Activated T-cell treated with anti-CD3 and anti-CD28 coated beads, Interleukin-2, amount 50 U/mL, for 4 hours (primary cell): ENCODE measurements at regions not wholly inside any gene's neighbourhood (a gene's known extent, or its start where the extent isn't known, plus 50 kb on each side); places are given as distances from the start of the nearest gene placed in this dataset.
"Not testable (repeated sequence)": the region's sequence is repeated elsewhere in the genome, so short reads cannot be mapped to it uniquely, and the experiment has no call there.

Experiments
- ATAC-seq, 2 donors: fragments of 200-7000 bp; cut with Tn5 transposase; one replicate each; pipeline ENCODE4 v1.10.0; 2021
- DNase-seq: peaks from one replicate; pipeline ENCODE4 v3.0.0-alpha.2; 2020
- H3K27me3 Mint-ChIP-seq: one replicate; pipeline ENCODE4 v1.8.0; 2021; ENCODE audit warnings: low read depth, mixed read lengths
- H3K36me3 Mint-ChIP-seq: one replicate; pipeline ENCODE4 v1.8.0; 2022; ENCODE audit warnings: mixed read lengths; ENCODE audit not compliant: insufficient read depth
- H3K4me1 Mint-ChIP-seq: one replicate; pipeline ENCODE4 v1.8.0; 2021; ENCODE audit warnings: low read depth, mixed read lengths
- H3K4me3 Mint-ChIP-seq: one replicate; pipeline ENCODE4 v1.8.0; 2021; ENCODE audit warnings: mild to moderate bottlenecking, moderate library complexity, mixed read lengths
- H3K9me3 Mint-ChIP-seq: one replicate; pipeline ENCODE4 v1.8.0; 2021; ENCODE audit warnings: mixed read lengths

DNA sequence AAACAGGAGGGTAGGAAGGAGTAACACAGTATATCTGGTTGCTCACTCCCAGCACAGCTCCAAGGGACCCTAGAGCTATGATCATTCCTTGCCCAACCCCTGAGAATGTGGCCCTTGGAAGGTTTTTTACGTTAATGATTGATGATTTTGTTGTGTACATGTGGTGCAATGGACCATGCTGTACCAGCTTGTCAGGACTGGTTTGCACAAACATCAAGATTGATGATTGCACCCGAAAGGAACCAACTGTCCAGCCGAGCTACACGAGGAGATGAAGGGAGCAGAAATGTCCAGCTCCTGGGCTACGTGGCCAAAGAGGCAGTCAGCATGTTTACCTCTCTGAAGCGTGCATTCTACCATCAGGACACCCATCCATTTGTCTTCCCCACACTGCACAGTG lies 83.2 kb upstream of the USP9X start:
- DNase-seq (no peak), ATAC-seq (no peak)
- Mint-ChIP-seq H3K4me3 (no peak overlapping the region), H3K4me1 (peaks cover 2% of the 10 kb centered on the region), H3K36me3 (no peaks in the 10 kb centered on the region), H3K9me3 (no peaks in the 10 kb centered on the region), H3K27me3 (no peaks in the 10 kb centered on the region)

DNA sequence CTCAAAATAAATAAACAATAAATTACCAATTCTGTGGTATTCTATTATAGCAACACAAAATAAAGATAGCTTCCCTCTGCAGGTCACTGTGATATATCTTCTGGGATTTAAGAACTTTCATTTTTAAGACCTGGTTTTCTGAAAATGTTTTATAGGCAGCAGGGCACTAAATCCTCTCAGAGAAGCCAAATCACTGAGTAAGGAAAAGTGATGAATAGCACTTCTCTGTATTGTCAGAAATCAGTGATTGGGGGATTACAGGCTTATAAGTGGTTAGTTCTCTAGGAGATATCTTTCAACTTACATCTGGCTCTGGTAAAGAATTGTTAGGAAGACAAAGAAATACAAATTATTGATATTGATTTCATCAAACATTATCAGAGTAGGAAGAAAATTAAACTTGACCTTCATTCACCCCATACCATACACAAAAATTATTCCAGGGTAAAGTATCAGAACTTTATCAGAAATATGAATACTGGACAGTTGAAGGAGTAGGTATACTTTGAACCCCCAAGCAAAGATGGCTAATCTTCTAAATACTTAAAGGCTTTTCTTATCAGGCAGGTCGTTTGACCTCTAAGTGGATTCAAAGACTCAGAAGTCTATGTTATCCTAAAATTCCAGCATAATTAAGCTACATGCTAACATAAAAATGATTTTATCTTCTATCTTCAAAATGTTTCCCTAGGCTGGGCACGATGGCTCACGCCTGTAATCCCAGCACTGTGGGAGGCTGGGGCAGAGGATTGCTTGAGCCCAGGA lies 81.6 kb upstream of the USP9X start:
- no peaks in the 10 kb centered on the region for H3K36me3 Mint-ChIP-seq
- DNase-seq (no peak), ATAC-seq (no peak)
- no peaks in the 10 kb centered on the region for H3K9me3 Mint-ChIP-seq
- peaks cover 2% of the 10 kb centered on the region for H3K4me1 Mint-ChIP-seq
- H3K4me3 Mint-ChIP-seq, result no peak overlapping the region
- H3K27me3 Mint-ChIP-seq, result no peaks in the 10 kb centered on the region

DNA sequence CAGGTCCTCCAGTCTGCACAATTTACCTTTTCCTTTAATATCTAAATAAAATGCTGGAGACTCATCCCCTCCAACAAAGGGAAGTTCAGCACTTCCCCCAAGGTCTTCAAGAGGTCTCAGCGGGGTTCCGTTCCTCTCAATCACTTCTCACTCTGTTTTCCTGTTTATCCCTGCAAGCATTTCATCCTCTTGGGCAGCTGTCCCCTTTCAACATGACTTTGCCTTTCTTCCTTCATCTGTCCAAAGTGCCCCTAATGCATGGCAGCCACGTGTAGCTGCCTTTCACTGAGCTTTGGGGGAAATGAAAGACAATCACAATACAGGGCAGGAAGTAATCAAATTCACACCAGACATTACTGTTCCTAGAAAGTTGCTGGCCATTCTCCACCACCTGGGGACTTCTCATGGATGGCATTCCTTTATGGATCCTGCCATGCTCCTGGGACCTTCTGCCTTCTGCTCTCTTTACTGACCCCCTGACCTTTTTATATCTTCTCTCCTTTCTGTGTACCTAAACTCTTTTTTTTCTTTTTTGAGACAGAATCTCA lies 79.7 kb upstream of the USP9X start:
- Mint-ChIP-seq H3K36me3 (no peaks in the 10 kb centered on the region), H3K27me3 (no peaks in the 10 kb centered on the region), H3K4me1 (peaks cover 8% of the 10 kb centered on the region), H3K4me3 (no peak overlapping the region), H3K9me3 (no peaks in the 10 kb centered on the region)
- DNase-seq, result no peak
- ATAC-seq, result no peak

DNA sequence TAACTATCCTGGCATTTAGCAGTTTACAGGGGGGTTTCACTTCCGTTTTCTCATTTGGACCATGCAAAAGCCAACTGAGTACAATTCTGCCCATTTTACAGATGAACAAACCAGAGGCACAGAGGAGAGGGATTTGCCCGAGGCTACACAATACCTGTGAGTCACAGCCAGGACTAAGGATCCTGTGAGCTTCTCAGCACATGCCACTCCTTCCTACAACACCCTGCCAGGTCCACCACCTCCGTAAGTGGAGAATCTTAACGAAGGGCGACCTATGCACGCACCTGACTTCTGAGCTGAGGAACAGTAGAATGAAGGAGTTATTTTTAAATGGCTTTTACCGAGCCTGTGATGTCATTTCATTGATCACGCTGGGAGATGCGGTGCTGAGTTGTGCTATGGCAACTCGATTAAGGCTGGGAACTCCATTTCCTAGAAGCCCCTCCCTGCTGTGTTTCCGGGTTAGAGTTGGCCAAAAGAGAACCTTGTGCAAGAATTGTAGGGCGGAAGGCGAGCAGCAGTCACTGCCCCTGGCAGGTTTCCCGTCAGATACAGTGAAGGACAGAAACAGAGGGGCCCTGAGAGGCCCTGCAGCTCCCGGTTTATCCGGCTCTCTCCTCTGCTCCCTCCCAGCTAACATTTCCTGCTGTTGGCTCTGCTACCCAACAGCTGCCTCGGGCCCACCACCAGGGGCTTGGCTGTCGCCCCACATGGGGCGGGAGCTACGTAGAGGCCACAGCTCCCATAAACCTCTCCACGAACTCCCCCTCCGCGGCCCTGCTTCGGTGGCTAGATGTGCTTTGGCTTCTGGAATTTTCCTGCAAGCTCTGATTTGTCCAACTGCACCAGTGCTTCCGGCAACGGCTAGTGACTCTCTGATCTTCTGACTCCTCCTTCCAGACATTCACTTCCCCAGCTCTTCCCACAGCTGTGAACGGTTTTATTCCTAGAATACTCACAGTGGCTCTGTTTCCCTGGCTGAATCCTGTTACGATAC lies 75.1 kb upstream of the USP9X start:
- ATAC-seq (peak; percentile 64 to 76), DNase-seq (peak; percentile 24)
- Mint-ChIP-seq H3K27me3 (no peaks in the 10 kb centered on the region), H3K9me3 (no peaks in the 10 kb centered on the region), H3K4me3 (peak overlapping the region; percentile 56), H3K4me1 (peaks cover 14% of the 10 kb centered on the region), H3K36me3 (no peaks in the 10 kb centered on the region)

DNA sequence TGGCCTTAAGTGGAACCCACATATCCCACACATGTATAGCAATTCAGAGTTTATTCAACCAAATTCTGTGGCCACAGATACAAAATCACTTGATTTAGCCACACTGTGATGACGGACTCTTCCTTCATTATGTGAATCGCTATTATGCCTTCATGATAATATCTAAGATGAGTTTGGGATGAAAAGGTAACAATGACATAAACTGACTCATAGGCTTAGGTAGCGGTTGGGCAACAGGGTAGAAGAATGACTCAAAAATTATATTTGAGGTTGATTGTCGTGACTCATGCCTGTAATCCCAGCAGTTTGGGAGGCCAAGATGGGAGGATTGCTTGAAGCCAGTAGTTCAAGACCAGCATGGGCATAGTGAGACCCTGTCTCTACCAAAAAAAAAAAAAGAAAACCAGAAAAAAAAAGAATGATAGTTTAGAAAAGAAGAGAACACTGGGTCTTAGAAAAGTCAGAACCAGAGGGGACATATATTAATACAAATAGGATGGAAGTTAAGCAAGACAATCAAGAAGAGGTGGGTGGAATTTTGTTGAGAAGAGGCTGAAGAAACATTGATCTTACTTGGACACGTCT lies 70.4 kb upstream of the USP9X start:
- H3K27me3 Mint-ChIP-seq, result no peaks in the 10 kb centered on the region
- peaks cover 10% of the 10 kb centered on the region for H3K4me1 Mint-ChIP-seq
- H3K36me3 Mint-ChIP-seq, result no peaks in the 10 kb centered on the region
- no peak overlapping the region for H3K4me3 Mint-ChIP-seq
- no peak for DNase-seq
- ATAC-seq, result peak; percentile 51 to 68
- no peaks in the 10 kb centered on the region for H3K9me3 Mint-ChIP-seq

DNA sequence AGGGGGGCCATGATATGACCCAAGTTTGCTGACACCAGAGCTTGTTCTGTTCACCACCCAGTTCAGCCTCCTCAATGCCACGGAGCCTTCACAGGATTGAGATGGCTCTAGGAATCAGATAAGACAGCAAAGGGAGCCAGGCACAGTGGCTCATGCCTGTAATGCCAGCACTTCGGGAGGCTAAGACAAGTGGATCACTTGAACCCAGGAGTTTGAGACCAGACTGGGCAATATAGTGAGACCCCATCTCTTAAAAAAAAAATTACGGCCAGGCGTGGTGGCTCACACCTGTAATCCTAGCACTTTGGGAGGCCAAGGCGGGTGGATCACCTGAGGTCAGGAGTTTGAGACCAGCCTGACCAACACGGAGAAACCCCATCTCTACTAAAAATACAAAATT lies 67.5 kb upstream of the USP9X start:
- H3K36me3 Mint-ChIP-seq, H3K9me3 Mint-ChIP-seq, H3K27me3 Mint-ChIP-seq, DNase-seq, ATAC-seq, H3K4me3 Mint-ChIP-seq, H3K4me1 Mint-ChIP-seq: not testable (repeated sequence)

DNA sequence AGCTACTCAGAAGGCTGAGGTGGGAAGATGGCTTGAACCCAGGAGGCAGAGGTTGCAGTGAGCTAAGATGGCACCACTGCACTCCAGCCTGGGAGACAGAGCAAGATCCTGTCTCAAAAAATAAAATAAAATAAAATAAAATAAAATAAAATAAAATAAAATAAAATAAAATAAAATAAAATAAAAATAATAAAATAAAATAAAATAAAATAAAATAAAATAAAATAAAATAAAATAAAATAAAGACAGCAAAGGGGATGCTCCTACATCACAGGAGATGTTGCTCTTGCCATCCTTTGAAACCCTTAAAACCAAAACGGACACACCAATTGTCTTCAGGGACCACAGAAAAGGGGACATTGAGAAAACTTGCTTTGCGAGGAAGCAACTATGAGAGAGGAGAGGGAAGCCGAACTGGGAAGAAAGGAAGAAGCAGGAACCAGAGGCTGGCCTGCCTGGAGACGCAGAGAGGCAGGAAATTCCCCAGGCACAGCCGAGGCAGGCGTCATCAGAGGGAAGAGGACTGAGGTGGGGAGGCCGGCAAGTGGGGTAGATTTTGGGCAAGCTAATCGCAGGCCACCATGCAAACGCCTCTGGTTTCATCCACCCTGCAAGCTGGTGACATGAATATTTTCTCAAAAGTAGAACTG lies 66.7 kb upstream of the USP9X start:
- not testable (repeated sequence) for H3K9me3 Mint-ChIP-seq, H3K27me3 Mint-ChIP-seq, H3K4me1 Mint-ChIP-seq, H3K4me3 Mint-ChIP-seq, ATAC-seq, H3K36me3 Mint-ChIP-seq, DNase-seq

DNA sequence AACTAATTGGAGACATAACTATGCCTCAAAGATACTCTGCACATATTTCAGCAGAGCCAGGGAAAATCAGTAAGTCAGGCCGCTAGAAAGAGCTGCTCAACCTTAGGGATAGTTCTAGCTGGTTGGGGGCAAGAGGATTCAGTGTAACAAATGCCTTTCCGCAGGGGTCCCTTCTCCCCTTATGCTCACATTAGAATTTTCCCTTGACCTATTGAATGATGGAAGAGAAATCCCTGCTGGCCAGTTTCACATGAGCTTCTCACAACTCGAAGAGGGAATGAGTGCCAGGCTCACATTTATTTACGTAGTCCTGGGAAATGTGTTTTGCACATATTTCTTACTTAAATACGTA lies 66.2 kb upstream of the USP9X start:
- Mint-ChIP-seq H3K36me3 (no peaks in the 10 kb centered on the region), H3K27me3 (no peaks in the 10 kb centered on the region), H3K9me3 (no peaks in the 10 kb centered on the region), H3K4me3 (no peak overlapping the region), H3K4me1 (peaks cover 3% of the 10 kb centered on the region)
- DNase-seq (no peak), ATAC-seq (no peak)

DNA sequence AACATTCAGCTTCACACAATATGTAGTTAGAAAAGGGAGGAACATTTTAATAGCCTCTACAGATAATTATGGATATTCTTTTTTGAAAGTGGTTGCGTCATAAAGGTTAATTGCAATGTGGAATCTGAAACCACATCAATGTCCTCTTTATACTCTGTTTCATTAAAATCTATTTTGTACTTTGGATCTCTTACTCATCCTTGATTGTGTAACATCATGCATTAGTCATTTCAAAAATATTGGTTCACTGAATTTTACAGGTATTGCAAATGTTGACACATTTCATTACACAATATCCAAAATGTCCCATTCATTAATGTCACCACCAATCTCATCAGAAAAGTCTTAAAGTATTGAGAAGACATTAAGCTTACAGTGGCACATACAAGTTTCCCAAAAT lies 62.7 kb upstream of the USP9X start:
- DNase-seq, result no peak
- Mint-ChIP-seq H3K27me3 (no peaks in the 10 kb centered on the region), H3K36me3 (no peaks in the 10 kb centered on the region), H3K4me3 (no peak overlapping the region), H3K9me3 (no peaks in the 10 kb centered on the region), H3K4me1 (no peaks in the 10 kb centered on the region)
- ATAC-seq, result no peak

DNA sequence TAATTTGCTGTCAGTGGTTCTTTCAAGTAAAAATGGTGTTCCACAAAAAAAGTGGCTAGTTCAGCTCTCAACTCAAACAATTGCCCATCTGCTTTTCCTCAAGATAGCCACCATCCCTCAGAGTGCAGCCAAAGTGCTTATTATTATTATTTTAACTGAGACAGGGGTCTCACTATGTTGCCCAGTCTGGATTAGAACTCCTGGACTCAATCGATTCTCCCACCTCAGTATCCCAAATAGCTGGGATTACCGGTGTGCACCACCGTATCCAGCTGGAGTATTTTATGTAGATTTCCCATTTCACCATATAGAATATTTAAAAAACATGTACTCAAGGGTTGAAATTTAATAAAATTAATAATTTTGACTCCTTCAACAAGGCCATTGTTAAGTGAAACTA lies 62.1 kb upstream of the USP9X start:
- Mint-ChIP-seq H3K4me3 (no peak overlapping the region), H3K9me3 (no peaks in the 10 kb centered on the region), H3K27me3 (no peaks in the 10 kb centered on the region), H3K4me1 (no peaks in the 10 kb centered on the region), H3K36me3 (no peaks in the 10 kb centered on the region)
- DNase-seq (no peak), ATAC-seq (no peak)

DNA sequence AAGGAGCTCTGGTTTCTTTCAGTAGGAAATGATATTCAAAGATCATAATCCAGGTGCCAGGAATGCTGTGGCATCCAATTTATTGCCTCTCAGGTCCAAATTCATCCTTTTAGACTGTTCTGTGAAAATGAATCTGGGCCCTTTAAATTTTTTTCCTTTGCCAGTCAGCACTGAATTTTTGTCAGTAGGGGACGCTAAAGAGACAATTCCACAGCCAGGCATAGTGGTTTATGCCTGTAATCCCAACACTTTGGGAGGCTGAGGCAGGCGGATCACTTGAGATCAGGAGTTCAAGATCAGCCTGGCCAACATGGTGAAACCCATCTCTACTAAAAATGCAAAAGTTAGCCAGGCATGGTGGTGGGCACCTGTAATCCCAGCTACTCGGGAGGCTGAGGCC lies 60.9 kb upstream of the USP9X start:
- H3K27me3 Mint-ChIP-seq, DNase-seq, H3K9me3 Mint-ChIP-seq, H3K36me3 Mint-ChIP-seq, H3K4me3 Mint-ChIP-seq, ATAC-seq, H3K4me1 Mint-ChIP-seq: not testable (repeated sequence)

DNA sequence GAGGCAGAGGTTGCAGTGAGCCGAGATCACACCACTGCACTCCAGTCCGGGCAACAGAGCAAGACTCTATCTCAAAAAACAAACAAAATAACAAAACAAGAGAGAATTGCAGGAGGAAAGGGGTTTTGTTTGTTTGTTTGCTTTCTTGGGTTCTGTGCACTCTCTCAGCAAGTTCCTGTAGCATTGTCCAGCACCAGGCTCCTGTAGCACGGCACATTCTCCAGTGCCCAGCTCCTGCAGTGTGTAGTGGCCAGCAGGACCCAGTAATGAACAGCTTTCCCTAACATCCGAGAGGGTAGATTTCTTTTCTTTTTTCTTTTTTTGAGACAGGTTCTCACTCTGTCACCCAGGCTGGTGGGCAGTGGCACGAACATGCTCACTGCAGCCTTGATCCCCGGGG lies 60.5 kb upstream of the USP9X start:
- no peak overlapping the region for H3K4me3 Mint-ChIP-seq
- H3K9me3 Mint-ChIP-seq, result no peaks in the 10 kb centered on the region
- H3K4me1 Mint-ChIP-seq, result no peaks in the 10 kb centered on the region
- DNase-seq (no peak), ATAC-seq (no peak)
- no peaks in the 10 kb centered on the region for H3K36me3 Mint-ChIP-seq
- H3K27me3 Mint-ChIP-seq, result no peaks in the 10 kb centered on the region

DNA sequence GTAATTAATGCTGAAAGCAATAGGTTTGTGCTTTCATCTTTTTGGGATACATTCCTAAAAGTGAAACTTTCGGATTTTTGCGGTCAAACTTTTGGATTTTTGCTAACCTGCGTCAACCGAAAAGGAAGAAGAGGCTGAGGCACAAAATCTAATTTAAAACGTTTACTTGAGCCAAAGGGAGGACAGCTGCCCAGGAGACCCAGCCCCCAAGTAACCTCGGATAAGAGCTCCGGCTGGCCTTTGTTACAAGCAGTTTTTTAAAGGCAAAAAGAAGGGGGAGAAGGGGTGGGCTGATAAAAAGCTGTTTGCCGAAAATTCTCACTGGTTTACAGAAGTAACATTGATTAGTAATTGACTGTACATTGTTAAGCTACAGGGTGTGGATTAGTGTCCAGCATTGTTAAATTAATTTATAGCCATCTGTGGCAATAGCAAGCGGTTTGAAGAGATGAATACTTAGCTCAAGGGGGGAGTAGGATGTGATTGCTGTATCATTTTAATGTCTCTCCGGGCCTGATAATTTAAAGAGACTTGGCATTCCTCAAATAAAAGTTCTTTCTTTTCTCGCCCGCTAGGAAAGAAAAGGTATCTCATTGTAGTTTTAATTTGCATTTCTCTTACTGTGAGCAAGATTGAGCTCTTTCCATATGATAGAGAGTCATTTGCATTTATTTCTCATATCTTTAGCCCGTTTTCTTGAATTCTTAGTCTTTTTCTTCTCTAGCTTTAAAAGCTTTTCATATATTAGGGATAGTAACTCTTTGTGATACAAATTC lies 59.1 kb upstream of the USP9X start:
- Mint-ChIP-seq H3K27me3 (no peaks in the 10 kb centered on the region), H3K36me3 (no peaks in the 10 kb centered on the region), H3K4me3 (no peak overlapping the region), H3K4me1 (no peaks in the 10 kb centered on the region), H3K9me3 (no peaks in the 10 kb centered on the region)
- ATAC-seq, result no peak
- DNase-seq, result no peak
